ENCODE measurements at regions not wholly inside any gene's neighbourhood (a gene's known extent, or its start where the extent isn't known, plus 50 kb on each side); places are given as distances from the start of the nearest gene placed in this dataset.

GRCh38 chr1:149843431-149844041 is 55.8 kb upstream of the BOLA1 start (continued):
- TF ChIP-seq, protein P1, sequence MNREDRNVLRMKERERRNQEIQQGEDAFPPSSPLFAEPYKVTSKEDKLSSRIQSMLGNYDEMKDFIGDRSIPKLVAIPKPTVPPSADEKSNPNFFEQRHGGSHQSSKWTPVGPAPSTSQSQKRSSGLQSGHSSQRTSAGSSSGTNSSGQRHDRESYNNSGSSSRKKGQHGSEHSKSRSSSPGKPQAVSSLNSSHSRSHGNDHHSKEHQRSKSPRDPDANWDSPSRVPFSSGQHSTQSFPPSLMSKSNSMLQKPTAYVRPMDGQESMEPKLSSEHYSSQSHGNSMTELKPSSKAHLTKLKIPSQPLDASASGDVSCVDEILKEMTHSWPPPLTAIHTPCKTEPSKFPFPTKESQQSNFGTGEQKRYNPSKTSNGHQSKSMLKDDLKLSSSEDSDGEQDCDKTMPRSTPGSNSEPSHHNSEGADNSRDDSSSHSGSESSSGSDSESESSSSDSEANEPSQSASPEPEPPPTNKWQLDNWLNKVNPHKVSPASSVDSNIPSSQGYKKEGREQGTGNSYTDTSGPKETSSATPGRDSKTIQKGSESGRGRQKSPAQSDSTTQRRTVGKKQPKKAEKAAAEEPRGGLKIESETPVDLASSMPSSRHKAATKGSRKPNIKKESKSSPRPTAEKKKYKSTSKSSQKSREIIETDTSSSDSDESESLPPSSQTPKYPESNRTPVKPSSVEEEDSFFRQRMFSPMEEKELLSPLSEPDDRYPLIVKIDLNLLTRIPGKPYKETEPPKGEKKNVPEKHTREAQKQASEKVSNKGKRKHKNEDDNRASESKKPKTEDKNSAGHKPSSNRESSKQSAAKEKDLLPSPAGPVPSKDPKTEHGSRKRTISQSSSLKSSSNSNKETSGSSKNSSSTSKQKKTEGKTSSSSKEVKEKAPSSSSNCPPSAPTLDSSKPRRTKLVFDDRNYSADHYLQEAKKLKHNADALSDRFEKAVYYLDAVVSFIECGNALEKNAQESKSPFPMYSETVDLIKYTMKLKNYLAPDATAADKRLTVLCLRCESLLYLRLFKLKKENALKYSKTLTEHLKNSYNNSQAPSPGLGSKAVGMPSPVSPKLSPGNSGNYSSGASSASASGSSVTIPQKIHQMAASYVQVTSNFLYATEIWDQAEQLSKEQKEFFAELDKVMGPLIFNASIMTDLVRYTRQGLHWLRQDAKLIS (CRISPR knock-in tag; IDR thresholded peaks at IDR 0.05), result peak; percentile 58; the same call in 1 of the 2 replicates
- no peak for TF ChIP-seq CHD1 (IDR thresholded peaks at IDR 0.05; ENCODE audit: low read length)
- no peak for TF ChIP-seq BRCA1 (IDR thresholded peaks at IDR 0.05)
- no peak for TF ChIP-seq BRCA1 (CRISPR knock-in tag; IDR thresholded peaks at IDR 0.05)
- no peak for TF ChIP-seq PHF8 (IDR thresholded peaks at IDR 0.05; ENCODE audit: borderline replicate concordance, low read length)
- TF ChIP-seq, protein P2, sequence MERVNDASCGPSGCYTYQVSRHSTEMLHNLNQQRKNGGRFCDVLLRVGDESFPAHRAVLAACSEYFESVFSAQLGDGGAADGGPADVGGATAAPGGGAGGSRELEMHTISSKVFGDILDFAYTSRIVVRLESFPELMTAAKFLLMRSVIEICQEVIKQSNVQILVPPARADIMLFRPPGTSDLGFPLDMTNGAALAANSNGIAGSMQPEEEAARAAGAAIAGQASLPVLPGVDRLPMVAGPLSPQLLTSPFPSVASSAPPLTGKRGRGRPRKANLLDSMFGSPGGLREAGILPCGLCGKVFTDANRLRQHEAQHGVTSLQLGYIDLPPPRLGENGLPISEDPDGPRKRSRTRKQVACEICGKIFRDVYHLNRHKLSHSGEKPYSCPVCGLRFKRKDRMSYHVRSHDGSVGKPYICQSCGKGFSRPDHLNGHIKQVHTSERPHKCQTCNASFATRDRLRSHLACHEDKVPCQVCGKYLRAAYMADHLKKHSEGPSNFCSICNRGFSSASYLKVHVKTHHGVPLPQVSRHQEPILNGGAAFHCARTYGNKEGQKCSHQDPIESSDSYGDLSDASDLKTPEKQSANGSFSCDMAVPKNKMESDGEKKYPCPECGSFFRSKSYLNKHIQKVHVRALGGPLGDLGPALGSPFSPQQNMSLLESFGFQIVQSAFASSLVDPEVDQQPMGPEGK (CRISPR knock-in tag; IDR thresholded peaks at IDR 0.05; ENCODE audit: borderline replicate concordance), result 0 out of 2 replicates have a peak, but pooled peaks have one; percentile 41
- TF ChIP-seq ZNF3 (CRISPR knock-in tag; IDR thresholded peaks at IDR 0.05), result 0 out of 2 replicates have a peak, but pooled peaks have one; percentile 27
- TF ChIP-seq, protein P3, sequence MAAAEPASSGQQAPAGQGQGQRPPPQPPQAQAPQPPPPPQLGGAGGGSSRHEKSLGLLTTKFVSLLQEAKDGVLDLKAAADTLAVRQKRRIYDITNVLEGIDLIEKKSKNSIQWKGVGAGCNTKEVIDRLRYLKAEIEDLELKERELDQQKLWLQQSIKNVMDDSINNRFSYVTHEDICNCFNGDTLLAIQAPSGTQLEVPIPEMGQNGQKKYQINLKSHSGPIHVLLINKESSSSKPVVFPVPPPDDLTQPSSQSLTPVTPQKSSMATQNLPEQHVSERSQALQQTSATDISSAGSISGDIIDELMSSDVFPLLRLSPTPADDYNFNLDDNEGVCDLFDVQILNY (CRISPR knock-in tag; IDR thresholded peaks at IDR 0.05), result no peak
- TF ChIP-seq, protein P4, sequence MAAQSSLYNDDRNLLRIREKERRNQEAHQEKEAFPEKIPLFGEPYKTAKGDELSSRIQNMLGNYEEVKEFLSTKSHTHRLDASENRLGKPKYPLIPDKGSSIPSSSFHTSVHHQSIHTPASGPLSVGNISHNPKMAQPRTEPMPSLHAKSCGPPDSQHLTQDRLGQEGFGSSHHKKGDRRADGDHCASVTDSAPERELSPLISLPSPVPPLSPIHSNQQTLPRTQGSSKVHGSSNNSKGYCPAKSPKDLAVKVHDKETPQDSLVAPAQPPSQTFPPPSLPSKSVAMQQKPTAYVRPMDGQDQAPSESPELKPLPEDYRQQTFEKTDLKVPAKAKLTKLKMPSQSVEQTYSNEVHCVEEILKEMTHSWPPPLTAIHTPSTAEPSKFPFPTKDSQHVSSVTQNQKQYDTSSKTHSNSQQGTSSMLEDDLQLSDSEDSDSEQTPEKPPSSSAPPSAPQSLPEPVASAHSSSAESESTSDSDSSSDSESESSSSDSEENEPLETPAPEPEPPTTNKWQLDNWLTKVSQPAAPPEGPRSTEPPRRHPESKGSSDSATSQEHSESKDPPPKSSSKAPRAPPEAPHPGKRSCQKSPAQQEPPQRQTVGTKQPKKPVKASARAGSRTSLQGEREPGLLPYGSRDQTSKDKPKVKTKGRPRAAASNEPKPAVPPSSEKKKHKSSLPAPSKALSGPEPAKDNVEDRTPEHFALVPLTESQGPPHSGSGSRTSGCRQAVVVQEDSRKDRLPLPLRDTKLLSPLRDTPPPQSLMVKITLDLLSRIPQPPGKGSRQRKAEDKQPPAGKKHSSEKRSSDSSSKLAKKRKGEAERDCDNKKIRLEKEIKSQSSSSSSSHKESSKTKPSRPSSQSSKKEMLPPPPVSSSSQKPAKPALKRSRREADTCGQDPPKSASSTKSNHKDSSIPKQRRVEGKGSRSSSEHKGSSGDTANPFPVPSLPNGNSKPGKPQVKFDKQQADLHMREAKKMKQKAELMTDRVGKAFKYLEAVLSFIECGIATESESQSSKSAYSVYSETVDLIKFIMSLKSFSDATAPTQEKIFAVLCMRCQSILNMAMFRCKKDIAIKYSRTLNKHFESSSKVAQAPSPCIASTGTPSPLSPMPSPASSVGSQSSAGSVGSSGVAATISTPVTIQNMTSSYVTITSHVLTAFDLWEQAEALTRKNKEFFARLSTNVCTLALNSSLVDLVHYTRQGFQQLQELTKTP (IDR thresholded peaks at IDR 0.05; ENCODE audit: low read depth in 1 of 2, partially characterized antibody in 2 of 2), result peak in 1 of 2 experiments; percentile 51
- TF ChIP-seq BCL6 (CRISPR knock-in tag; IDR thresholded peaks at IDR 0.05), result no peak
- TF ChIP-seq, protein P5, sequence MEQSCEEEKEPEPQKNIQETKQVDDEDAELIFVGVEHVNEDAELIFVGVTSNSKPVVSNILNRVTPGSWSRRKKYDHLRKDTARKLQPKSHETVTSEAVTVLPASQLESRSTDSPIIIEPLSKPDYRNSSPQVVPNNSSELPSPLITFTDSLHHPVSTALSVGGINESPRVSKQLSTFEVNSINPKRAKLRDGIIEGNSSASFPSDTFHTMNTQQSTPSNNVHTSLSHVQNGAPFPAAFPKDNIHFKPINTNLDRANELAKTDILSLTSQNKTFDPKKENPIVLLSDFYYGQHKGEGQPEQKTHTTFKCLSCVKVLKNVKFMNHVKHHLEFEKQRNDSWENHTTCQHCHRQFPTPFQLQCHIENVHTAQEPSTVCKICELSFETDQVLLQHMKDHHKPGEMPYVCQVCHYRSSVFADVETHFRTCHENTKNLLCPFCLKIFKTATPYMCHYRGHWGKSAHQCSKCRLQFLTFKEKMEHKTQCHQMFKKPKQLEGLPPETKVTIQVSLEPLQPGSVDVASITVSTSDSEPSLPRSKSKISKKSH (CRISPR knock-in tag; IDR thresholded peaks at IDR 0.05), result no peak
- no peak for TF ChIP-seq ZNF212 (CRISPR knock-in tag; IDR thresholded peaks at IDR 0.05)
- TF ChIP-seq MTA3 (IDR thresholded peaks at IDR 0.05; ENCODE audit: borderline replicate concordance), result no peak
- TF ChIP-seq SAP30 (IDR thresholded peaks at IDR 0.05; ENCODE audit: borderline replicate concordance, insufficient read depth, low read depth, low read length, poor library complexity, severe bottlenecking), result no peak
- TF ChIP-seq CHCHD3 (CRISPR knock-in tag; IDR thresholded peaks at IDR 0.05), result 0 out of 2 replicates have a peak, but pooled peaks have one; percentile 62
